Ovary (tissue), 7 donors: ENCODE measurements at regions not wholly inside any gene's neighbourhood (a gene's known extent, or its start where the extent isn't known, plus 50 kb on each side); places are given as distances from the start of the nearest gene placed in this dataset.

Source experiments
- DNase-seq, 5 donors: peaks; one replicate each; pipeline ENCODE4 v3.0.0-alpha.2; 2019 to 2020
- H3K27ac ChIP-seq, 2 donors: fragments of 200-600 bp; one replicate each; pipeline versions ENCODE4 v1.5.1 to v1.8.0; 2019 to 2022
- H3K27me3 ChIP-seq: fragments of 200-600 bp; one replicate; pipeline ENCODE4 v1.8.0; 2022
- H3K36me3 ChIP-seq: fragments of 200-600 bp; sonication (generic); one replicate; pipeline ENCODE4 v1.5.1; 2019
- H3K4me1 ChIP-seq: one replicate; pipeline ENCODE4 v1.8.1; 2013; ENCODE audit warnings: mild to moderate bottlenecking, moderate library complexity; ENCODE audit not compliant: insufficient read depth
- H3K4me3 ChIP-seq: fragments of 200-600 bp; sonication (generic); one replicate; pipeline ENCODE4 v1.5.1; 2017
- H3K9me3 ChIP-seq, 2 donors: fragments of 200-600 bp in 1 of 2; sonication (generic) in 1 of 2; one replicate each; pipeline versions ENCODE4 v1.5.1 to v1.8.1; 2013 to 2019; ENCODE audit warnings: mild to moderate bottlenecking in 1 of 2, moderate library complexity in 1 of 2
- EP300 ChIP-seq: sonication (generic); formaldehyde crosslinking; IDR thresholded peaks from one replicate; pipeline ENCODE4 v1.6.1; 2017; ENCODE audit warnings: antibody characterized with exemption
- POLR2A ChIP-seq: fragments of 450-650 bp; IDR thresholded peaks from one replicate; pipeline ENCODE4 v1.6.1; 2017; ENCODE audit warnings: antibody characterized with exemption, mild to moderate bottlenecking, moderate library complexity
- WGBS, 3 donors: extraction: QIAGEN DNeasy Blood & Tissue Kit in 1 of 3; methylation state at CpG; one replicate each; pipeline versions ENCODE4 v1.1.5 to v1.1.7; 2013 to 2017; 5-methylcytosine and 5-hydroxymethylcytosine counted together
- intact Hi-C, 4 donors: fragments of 100-400 bp; cut with DNase I; formaldehyde crosslinking; loops; one replicate each; pipeline versions ENCODE4 v1.11.0 to v1.15.1; 2022 to 2023
- TF ChIP-seq, protein P1 (sequence below), 3 donors: fragments of 450-650 bp in 2 of 3; fragments of 200-600 bp in 1 of 3; IDR thresholded peaks; one replicate each; pipeline versions ENCODE4 v1.5.1 to v1.8.0; 2016 to 2022; ENCODE audit warnings: antibody characterized with exemption in 3 of 3, mild to moderate bottlenecking in 1 of 3
- donor health status: DM: no; HTN: no; CAD: no; lungs with moderate emphysema.
- donor health status: DM: no; HTN: no; CAD: no.
- donor health status: Bipolar disorder and iron deficiency.
- donor health status: DM: no; HTN: no; CAD: no.
- donor health status: DM: yes; HTN: yes; CAD: no.

DNA sequence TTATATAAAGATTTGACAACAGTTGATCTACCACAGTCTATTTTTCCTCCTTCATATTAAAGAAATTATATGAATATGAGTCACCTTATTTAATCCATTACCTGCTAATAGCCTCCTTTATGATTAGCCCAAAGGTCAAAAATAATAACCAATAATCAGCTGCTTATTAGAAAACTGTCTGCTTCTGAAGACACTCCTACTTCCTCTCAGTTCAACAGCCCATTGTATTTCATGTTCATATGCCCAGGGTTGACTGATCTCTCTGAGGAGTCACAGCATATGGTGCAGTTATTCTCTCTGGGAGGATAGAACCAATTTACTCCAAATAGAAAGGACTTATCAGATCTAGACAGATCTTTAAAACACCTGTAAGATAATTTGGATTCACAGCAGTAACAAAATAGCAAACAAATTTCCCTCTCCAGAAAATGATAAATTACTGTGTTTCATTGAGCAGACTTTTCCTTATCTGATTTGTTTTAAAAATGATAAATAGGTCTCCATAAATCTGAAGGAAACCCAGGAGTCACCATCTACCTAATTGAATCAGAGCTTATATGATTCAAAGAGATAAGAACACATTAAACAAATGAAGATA lies 180.4 kb upstream of the ITGA1 start:
- intact Hi-C loops = no loop called here
- H3K4me1 ChIP-seq = no peaks in the 10 kb centered on the region
- TF ChIP-seq, protein P1, sequence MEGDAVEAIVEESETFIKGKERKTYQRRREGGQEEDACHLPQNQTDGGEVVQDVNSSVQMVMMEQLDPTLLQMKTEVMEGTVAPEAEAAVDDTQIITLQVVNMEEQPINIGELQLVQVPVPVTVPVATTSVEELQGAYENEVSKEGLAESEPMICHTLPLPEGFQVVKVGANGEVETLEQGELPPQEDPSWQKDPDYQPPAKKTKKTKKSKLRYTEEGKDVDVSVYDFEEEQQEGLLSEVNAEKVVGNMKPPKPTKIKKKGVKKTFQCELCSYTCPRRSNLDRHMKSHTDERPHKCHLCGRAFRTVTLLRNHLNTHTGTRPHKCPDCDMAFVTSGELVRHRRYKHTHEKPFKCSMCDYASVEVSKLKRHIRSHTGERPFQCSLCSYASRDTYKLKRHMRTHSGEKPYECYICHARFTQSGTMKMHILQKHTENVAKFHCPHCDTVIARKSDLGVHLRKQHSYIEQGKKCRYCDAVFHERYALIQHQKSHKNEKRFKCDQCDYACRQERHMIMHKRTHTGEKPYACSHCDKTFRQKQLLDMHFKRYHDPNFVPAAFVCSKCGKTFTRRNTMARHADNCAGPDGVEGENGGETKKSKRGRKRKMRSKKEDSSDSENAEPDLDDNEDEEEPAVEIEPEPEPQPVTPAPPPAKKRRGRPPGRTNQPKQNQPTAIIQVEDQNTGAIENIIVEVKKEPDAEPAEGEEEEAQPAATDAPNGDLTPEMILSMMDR (IDR thresholded peaks at IDR 0.05) = no peak
- TF ChIP-seq EP300 (no peak), POLR2A (no peak)
- no peaks in the 10 kb centered on the region for H3K27me3 ChIP-seq
- H3K4me3 ChIP-seq = no peak overlapping the region
- H3K9me3 ChIP-seq = no peaks in the 10 kb centered on the region
- no peaks in the 10 kb centered on the region for H3K36me3 ChIP-seq
- DNase-seq = no peak
- no peak overlapping the region for H3K27ac ChIP-seq

DNA sequence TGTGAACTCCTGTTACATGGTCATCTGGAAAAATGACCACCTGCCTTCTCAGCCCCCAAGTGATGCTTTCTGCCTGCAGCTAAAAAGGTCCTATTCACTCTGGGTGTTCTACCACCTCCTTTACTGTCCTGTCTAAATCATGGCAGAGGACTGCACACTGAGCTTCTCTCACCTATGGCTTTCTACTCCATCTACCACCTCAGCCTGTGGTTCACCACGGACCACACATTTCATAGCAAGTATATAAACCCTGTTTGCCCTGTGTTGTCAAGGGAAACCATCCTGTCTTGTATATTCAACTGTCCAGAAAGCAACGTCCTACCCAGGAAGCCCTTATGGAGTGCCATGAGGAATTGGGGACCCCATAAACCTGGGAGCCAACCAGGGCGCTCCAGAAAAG lies 167.4 kb upstream of the ITGA1 start:
- Histone ChIP-seq H3K27me3 (no peaks in the 10 kb centered on the region), H3K9me3 (no peaks in the 10 kb centered on the region), H3K36me3 (no peaks in the 10 kb centered on the region), H3K4me1 (no peaks in the 10 kb centered on the region), H3K4me3 (no peak overlapping the region), H3K27ac (no peak overlapping the region)
- intact Hi-C loops = no loop called here
- WGBS, 3 donors = 71 to 81% (median 80%) methylated on average over 3 of the region's 3 CpGs
- TF ChIP-seq EP300 (no peak), POLR2A (no peak)
- TF ChIP-seq, protein P1 (IDR thresholded peaks at IDR 0.05) = no peak
- no peak for DNase-seq

DNA sequence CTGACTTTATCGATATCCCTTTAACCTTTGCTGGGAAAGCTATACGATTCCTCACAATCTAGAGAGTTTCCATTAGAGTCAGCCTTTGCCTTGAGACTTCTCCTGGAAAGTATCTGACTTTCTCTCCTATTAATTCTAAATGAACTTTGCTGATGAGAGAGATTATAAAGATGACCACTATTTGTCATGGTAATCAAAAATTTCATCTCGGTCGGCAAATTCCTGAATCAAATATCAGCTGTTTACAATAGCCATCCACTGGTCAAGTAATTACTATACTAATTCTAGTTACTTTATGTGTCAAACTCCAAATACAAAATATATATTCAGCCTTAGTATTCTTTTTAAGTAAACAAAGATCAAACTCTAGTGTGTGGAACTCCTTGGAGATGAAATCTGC lies 164.4 kb upstream of the ITGA1 start:
- 42 to 66% (median 55%) methylated on average over 4 of the region's 4 CpGs for WGBS, 3 donors
- intact Hi-C loops = no loop called here
- Histone ChIP-seq H3K9me3 (no peaks in the 10 kb centered on the region), H3K27ac (no peak overlapping the region), H3K36me3 (no peaks in the 10 kb centered on the region), H3K4me3 (no peak overlapping the region), H3K4me1 (no peaks in the 10 kb centered on the region), H3K27me3 (no peaks in the 10 kb centered on the region)
- DNase-seq = no peak
- TF ChIP-seq, protein P1 (IDR thresholded peaks at IDR 0.05) = no peak
- no peak for TF ChIP-seq EP300
- TF ChIP-seq POLR2A = no peak

GRCh38 chr5:52624291-52624690 lies 163.4 kb upstream of the ITGA1 start:
- H3K27ac ChIP-seq = no peak overlapping the region
- intact Hi-C loops = no loop called here
- no peaks in the 10 kb centered on the region for H3K9me3 ChIP-seq
- no peaks in the 10 kb centered on the region for H3K27me3 ChIP-seq
- no peak for DNase-seq
- H3K36me3 ChIP-seq = no peaks in the 10 kb centered on the region
- no peaks in the 10 kb centered on the region for H3K4me1 ChIP-seq
- TF ChIP-seq EP300 = no peak
- TF ChIP-seq, protein P1 (IDR thresholded peaks at IDR 0.05) = no peak
- TF ChIP-seq POLR2A = no peak
- WGBS, 3 donors = 87 to 92% (median 90%) methylated on average over 3 of the region's 3 CpGs
- H3K4me3 ChIP-seq = no peak overlapping the region

GRCh38 chr5:52626312-52626711 lies 161.4 kb upstream of the ITGA1 start:
- Histone ChIP-seq H3K36me3 (no peaks in the 10 kb centered on the region), H3K4me1 (no peaks in the 10 kb centered on the region), H3K27me3 (no peaks in the 10 kb centered on the region), H3K4me3 (no peak overlapping the region), H3K9me3 (no peaks in the 10 kb centered on the region), H3K27ac (no peak overlapping the region)
- WGBS, 3 donors = 88 to 91% (median 90%) methylated on average over 3 of the region's 3 CpGs
- intact Hi-C loops = no loop called here
- TF ChIP-seq, protein P1 (IDR thresholded peaks at IDR 0.05) = no peak
- TF ChIP-seq EP300 (no peak), POLR2A (no peak)
- DNase-seq = no peak
